H9 (cell line): ENCODE measurements at regions not wholly inside any gene's neighbourhood (a gene's known extent, or its start where the extent isn't known, plus 50 kb on each side); places are given as distances from the start of the nearest gene placed in this dataset.

Source experiments
- DNase-seq: peaks from one replicate; pipeline ENCODE4 v3.0.0-alpha.2; 2017
- H2AFZ ChIP-seq: one replicate; pipeline ENCODE4 v1.6.1; 2013; ENCODE audit warnings: mild to moderate bottlenecking, low read length, control low read depth, moderate library complexity
- H2AK5ac ChIP-seq: 2 replicates; pipeline ENCODE4 v1.6.1; 2013; ENCODE audit warnings: low read length, control low read depth, mixed read lengths; ENCODE audit not compliant: insufficient read length
- H2BK120ac ChIP-seq: one replicate; pipeline ENCODE4 v1.6.1; 2013; ENCODE audit warnings: low read depth, mild to moderate bottlenecking, low read length, control low read depth, inconsistent platforms; ENCODE audit not compliant: poor library complexity, severe bottlenecking
- H2BK12ac ChIP-seq: 2 replicates; pipeline ENCODE4 v1.6.1; 2013; ENCODE audit warnings: low read length, control low read depth, mixed read lengths, low read depth; ENCODE audit not compliant: insufficient read length
- H2BK15ac ChIP-seq: 2 replicates; pipeline ENCODE4 v1.6.1; 2013; ENCODE audit warnings: low read depth, low read length, control low read depth
- H2BK20ac ChIP-seq: one replicate; pipeline ENCODE4 v1.6.1; 2013; ENCODE audit warnings: low read depth, mild to moderate bottlenecking, low read length, control low read depth, inconsistent platforms; ENCODE audit not compliant: poor library complexity, severe bottlenecking
- H2BK5ac ChIP-seq: 2 replicates; pipeline ENCODE4 v1.6.1; 2013; ENCODE audit warnings: low read length, control low read depth, mixed read lengths; ENCODE audit not compliant: insufficient read length
- H3K14ac ChIP-seq: 2 replicates; pipeline ENCODE4 v1.6.1; 2013; ENCODE audit warnings: low read length, control low read depth; ENCODE audit not compliant: insufficient read depth
- H3K18ac ChIP-seq: 2 replicates; pipeline ENCODE4 v1.6.1; 2013; ENCODE audit warnings: low read depth, mild to moderate bottlenecking, mixed read lengths, low read length, control low read depth; ENCODE audit not compliant: insufficient read length
- H3K23ac ChIP-seq: 2 replicates; pipeline ENCODE4 v1.6.1; 2013; ENCODE audit warnings: low read length, control low read depth, mixed read lengths, low read depth; ENCODE audit not compliant: insufficient read length
- H3K23me2 ChIP-seq: 2 replicates; pipeline ENCODE4 v1.6.1; 2013; ENCODE audit warnings: low read depth, mild to moderate bottlenecking, mixed read lengths, low read length, control low read depth; ENCODE audit not compliant: insufficient read length, poor library complexity, severe bottlenecking
- H3K27ac ChIP-seq: 2 replicates; pipeline ENCODE4 v1.5.1; 2013; ENCODE audit warnings: low read length, control low read depth, mixed read lengths, low read depth; ENCODE audit not compliant: insufficient read length
- H3K27me3 ChIP-seq: 2 replicates; pipeline ENCODE4 v1.6.1; 2013; ENCODE audit warnings: low read length, control low read depth, inconsistent platforms; ENCODE audit not compliant: insufficient read depth
- H3K4ac ChIP-seq: 2 replicates; pipeline ENCODE4 v1.6.1; 2013; ENCODE audit warnings: low read depth, mild to moderate bottlenecking, control low read depth, inconsistent platforms, low read length, moderate library complexity
- H3K4me1 ChIP-seq: 2 replicates; pipeline ENCODE4 v1.6.1; 2013; ENCODE audit warnings: low read length, control low read depth, inconsistent platforms; ENCODE audit not compliant: insufficient read depth
- H3K4me2 ChIP-seq: 2 replicates; pipeline ENCODE4 v1.6.1; 2013; ENCODE audit warnings: low read length, control low read depth, mixed read lengths; ENCODE audit not compliant: insufficient read length, insufficient read depth
- H3K56ac ChIP-seq: 2 replicates; pipeline ENCODE4 v1.6.1; 2013; ENCODE audit warnings: low read depth, mild to moderate bottlenecking, mixed read lengths, low read length, control low read depth; ENCODE audit not compliant: insufficient read length
- H3K79me1 ChIP-seq: 2 replicates; pipeline ENCODE4 v1.6.1; 2013; ENCODE audit warnings: low read depth, mild to moderate bottlenecking, moderate library complexity, low read length, control low read depth, inconsistent platforms; ENCODE audit not compliant: insufficient read depth, poor library complexity, severe bottlenecking
- H3K79me2 ChIP-seq: 2 replicates; pipeline ENCODE4 v1.6.1; 2013; ENCODE audit warnings: low read length, control low read depth, inconsistent platforms; ENCODE audit not compliant: insufficient read depth
- H3K9ac ChIP-seq: 2 replicates; pipeline ENCODE4 v1.6.1; 2013; ENCODE audit warnings: low read length, control low read depth, mixed read lengths; ENCODE audit not compliant: insufficient read length; ENCODE audit errors: extremely low read depth
- H3K9me3 ChIP-seq: one replicate; pipeline ENCODE4 v1.6.1; 2013; ENCODE audit warnings: low read depth, low read length, inconsistent platforms; ENCODE audit not compliant: control insufficient read depth
- H3T11ph ChIP-seq: one replicate; pipeline ENCODE4 v1.6.1; 2013; ENCODE audit warnings: mild to moderate bottlenecking, low read length, control low read depth, inconsistent platforms
- H4K20me1 ChIP-seq: one replicate; pipeline ENCODE4 v1.6.1; 2013; ENCODE audit not compliant: control insufficient read depth, insufficient read length, insufficient read depth
- H4K5ac ChIP-seq: 2 replicates; pipeline ENCODE4 v1.6.1; 2013; ENCODE audit warnings: low read depth, mild to moderate bottlenecking, mixed read lengths, low read length, control low read depth; ENCODE audit not compliant: insufficient read length
- H4K8ac ChIP-seq: replicated peaks from 2 replicates; pipeline ENCODE4 v1.6.1; 2013; ENCODE audit warnings: low read length, control low read depth, mixed read lengths, low read depth; ENCODE audit not compliant: insufficient read length
- H4K91ac ChIP-seq: 2 replicates; pipeline ENCODE4 v1.6.1; 2013; ENCODE audit warnings: low read depth, mild to moderate bottlenecking, moderate library complexity, mixed read lengths, low read length, control low read depth; ENCODE audit not compliant: insufficient read length
- H3K27ac Mint-ChIP-seq, 3 experiments: 2 replicates in 2 of 3; 3 replicates in 1 of 3; pipeline ENCODE4 v1.8.0; 2020 to 2021; ENCODE audit warnings: mixed read lengths in 3 of 3, mild to moderate bottlenecking in 1 of 3, moderate library complexity in 1 of 3
- H3K27me3 Mint-ChIP-seq: 2 replicates; pipeline ENCODE4 v1.8.0; 2021; ENCODE audit warnings: low read depth, mild to moderate bottlenecking, moderate library complexity, mixed read lengths
- H3K36me3 Mint-ChIP-seq, 3 experiments: 2 replicates in 2 of 3; 3 replicates in 1 of 3; pipeline ENCODE4 v1.8.0; 2020 to 2021; ENCODE audit warnings: low read depth in 3 of 3, mixed read lengths in 3 of 3; ENCODE audit not compliant: insufficient read depth in 1 of 3
- H3K4me1 Mint-ChIP-seq, 2 experiments: 2 replicates each; pipeline ENCODE4 v1.8.0; 2020; ENCODE audit warnings: mixed read lengths in 2 of 2
- H3K4me3 Mint-ChIP-seq, 2 experiments: 2 replicates in 1 of 2; 3 replicates in 1 of 2; pipeline ENCODE4 v1.8.0; 2020 to 2021; ENCODE audit warnings: mild to moderate bottlenecking in 2 of 2, mixed read lengths in 2 of 2, moderate library complexity in 1 of 2
- H3K9me3 Mint-ChIP-seq, 2 experiments: 2 replicates in 1 of 2; 3 replicates in 1 of 2; pipeline ENCODE4 v1.8.0; 2020; ENCODE audit warnings: mild to moderate bottlenecking in 2 of 2, mixed read lengths in 2 of 2, moderate library complexity in 1 of 2
- WGBS: extraction: QIAGEN DNeasy Blood & Tissue Kit; methylation state at CpG from one replicate; pipeline ENCODE4 v1.1.7; 2013; ENCODE audit warnings: missing lambda C conversion rate, low lambda C conversion rate, mixed read lengths; ENCODE audit not compliant: insufficient read length; ENCODE audit errors: extremely low coverage; 5-methylcytosine and 5-hydroxymethylcytosine counted together
- TF ChIP-seq, protein P1 (sequence below): fragments of 200-600 bp; sonication (generic); conservative IDR thresholded peaks from 3 replicates; pipeline ENCODE4 v1.8.0; 2021; ENCODE audit warnings: antibody characterized with exemption, mild to moderate bottlenecking

- no peak overlapping the region for H4K8ac ChIP-seq
- H2BK20ac ChIP-seq, result no peak overlapping the region
- H3K27me3 ChIP-seq, result no peaks in the 10 kb centered on the region
- H2BK120ac ChIP-seq, result no peak overlapping the region
- Mint-ChIP-seq H3K36me3 (no peaks in the 10 kb centered on the region), H3K27me3 (no peaks in the 10 kb centered on the region), H3K4me3 (no peak overlapping the region), H3K4me1 (peaks cover 8 to 14% of the 10 kb centered on the region in 2 experiments), H3K9me3 (no peaks in the 10 kb centered on the region), H3K27ac (no peak overlapping the region)
- no peaks in the 10 kb centered on the region for H4K20me1 ChIP-seq
- H3K56ac ChIP-seq, result no peak overlapping the region
- DNase-seq, result no peak
- no peak overlapping the region for H3K18ac ChIP-seq
- H3K23me2 ChIP-seq, result no peaks in the 10 kb centered on the region
- TF ChIP-seq, protein P1, sequence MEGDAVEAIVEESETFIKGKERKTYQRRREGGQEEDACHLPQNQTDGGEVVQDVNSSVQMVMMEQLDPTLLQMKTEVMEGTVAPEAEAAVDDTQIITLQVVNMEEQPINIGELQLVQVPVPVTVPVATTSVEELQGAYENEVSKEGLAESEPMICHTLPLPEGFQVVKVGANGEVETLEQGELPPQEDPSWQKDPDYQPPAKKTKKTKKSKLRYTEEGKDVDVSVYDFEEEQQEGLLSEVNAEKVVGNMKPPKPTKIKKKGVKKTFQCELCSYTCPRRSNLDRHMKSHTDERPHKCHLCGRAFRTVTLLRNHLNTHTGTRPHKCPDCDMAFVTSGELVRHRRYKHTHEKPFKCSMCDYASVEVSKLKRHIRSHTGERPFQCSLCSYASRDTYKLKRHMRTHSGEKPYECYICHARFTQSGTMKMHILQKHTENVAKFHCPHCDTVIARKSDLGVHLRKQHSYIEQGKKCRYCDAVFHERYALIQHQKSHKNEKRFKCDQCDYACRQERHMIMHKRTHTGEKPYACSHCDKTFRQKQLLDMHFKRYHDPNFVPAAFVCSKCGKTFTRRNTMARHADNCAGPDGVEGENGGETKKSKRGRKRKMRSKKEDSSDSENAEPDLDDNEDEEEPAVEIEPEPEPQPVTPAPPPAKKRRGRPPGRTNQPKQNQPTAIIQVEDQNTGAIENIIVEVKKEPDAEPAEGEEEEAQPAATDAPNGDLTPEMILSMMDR, result no peak
- no peak overlapping the region for H2AK5ac ChIP-seq
- no peaks in the 10 kb centered on the region for H3K9me3 ChIP-seq
- H3K9ac ChIP-seq, result no peak overlapping the region
- H4K91ac ChIP-seq, result no peak overlapping the region
- H2AFZ ChIP-seq, result no peak overlapping the region
- H3K79me2 ChIP-seq, result no peaks in the 10 kb centered on the region
- H4K5ac ChIP-seq, result no peak overlapping the region
- no peak overlapping the region for H3K14ac ChIP-seq
- no peak overlapping the region for H2BK15ac ChIP-seq
- no CpG with 5 or more reads among the region's 1 CpG for WGBS
- no peak overlapping the region for H2BK5ac ChIP-seq
- no peak overlapping the region for H3K4ac ChIP-seq
- no peaks in the 10 kb centered on the region for H3K79me1 ChIP-seq
- no peak overlapping the region for H3K4me2 ChIP-seq
- H3T11ph ChIP-seq, result no peak overlapping the region
- peaks cover 3% of the 10 kb centered on the region; the same call in 1 of the 2 replicates for H3K4me1 ChIP-seq
- no peak overlapping the region for H3K27ac ChIP-seq
- no peak overlapping the region for H2BK12ac ChIP-seq
- H3K23ac ChIP-seq, result no peak overlapping the region
These were observed 765.8 kb upstream of the ARRDC4 start for GRCh38 chr15:97194750-97195149.
